ENCODE measurements at regions not wholly inside any gene's neighbourhood (a gene's known extent, or its start where the extent isn't known, plus 50 kb on each side); places are given as distances from the start of the nearest gene placed in this dataset.
A peak's percentile ranks its signal among the peaks of the same experiment; 100 is the strongest.
"Not testable (repeated sequence)": the region's sequence is repeated elsewhere in the genome, so short reads cannot be mapped to it uniquely, and the experiment has no call there.

GRCh38 chr12:87363497-87364084 lies 665.6 kb downstream of the C12orf50 start:
- no peak for DNase-seq (ENCODE audit: low spot score)

GRCh38 chr12:87349681-87350080 lies 679.5 kb downstream of the C12orf50 start:
- no peak for ATAC-seq
- DNase-seq (ENCODE audit: low spot score), result no peak

More at GRCh38 chr12:87363497-87364084, 665.6 kb downstream of the C12orf50 start:
- no peak for ATAC-seq

GRCh38 chr12:87348071-87348470 lies 681.1 kb downstream of the C12orf50 start:
- ATAC-seq (no peak), DNase-seq (ENCODE audit: low spot score) (no peak)

- DNase-seq (ENCODE audit: low spot score) (no peak), ATAC-seq (no peak)
Observed at GRCh38 chr12:87344699-87345098, 684.5 kb downstream of the C12orf50 start.

- DNase-seq (ENCODE audit: low spot score), result no peak
- ATAC-seq, result no peak
Observed at GRCh38 chr12:87338681-87339080, 690.5 kb downstream of the C12orf50 start.

- DNase-seq (ENCODE audit: low spot score), result no peak
- ATAC-seq, result no peak
Observed at GRCh38 chr12:87336814-87337336, 692.3 kb downstream of the C12orf50 start.

GRCh38 chr12:87332987-87333726 lies 696.0 kb downstream of the C12orf50 start:
- DNase-seq (ENCODE audit: low spot score) (no peak), ATAC-seq (no peak)

- DNase-seq (ENCODE audit: low spot score); ATAC-seq: not testable (repeated sequence)
Observed at GRCh38 chr12:87330071-87330555, 699.1 kb downstream of the C12orf50 start.

GRCh38 chr12:87329076-87329863 lies 699.9 kb downstream of the C12orf50 start:
- no peak for ATAC-seq
- DNase-seq (ENCODE audit: low spot score), result no peak

GRCh38 chr12:87323369-87323768 lies 705.8 kb downstream of the C12orf50 start:
- ATAC-seq (peak; percentile 37), DNase-seq (ENCODE audit: low spot score) (no peak)

- ATAC-seq (peak; percentile 51), DNase-seq (ENCODE audit: low spot score) (no peak)
Observed at GRCh38 chr12:87320724-87321123, 708.5 kb downstream of the C12orf50 start.

- DNase-seq (ENCODE audit: low spot score) (no peak), ATAC-seq (no peak)
Observed at GRCh38 chr12:87317302-87317701, 711.9 kb downstream of the C12orf50 start.

- no peak for DNase-seq (ENCODE audit: low spot score)
- no peak for ATAC-seq
Observed at GRCh38 chr12:87311206-87311605, 718.0 kb downstream of the C12orf50 start.

GRCh38 chr12:87310126-87310525 lies 719.1 kb downstream of the C12orf50 start:
- DNase-seq (ENCODE audit: low spot score) (no peak), ATAC-seq (no peak)

GRCh38 chr12:87305481-87305880 lies 723.7 kb downstream of the C12orf50 start:
- ATAC-seq (no peak), DNase-seq (ENCODE audit: low spot score) (no peak)

- ATAC-seq, result no peak
Observed at GRCh38 chr12:87304406-87304805, 724.8 kb downstream of the C12orf50 start.

GRCh38 chr12:87303396-87304012 lies 725.7 kb downstream of the C12orf50 start:
- DNase-seq (ENCODE audit: low spot score) (no peak), ATAC-seq (no peak)

More at GRCh38 chr12:87304406-87304805, 724.8 kb downstream of the C12orf50 start:
- no peak for DNase-seq (ENCODE audit: low spot score)

- DNase-seq (ENCODE audit: low spot score) (no peak), ATAC-seq (no peak)
Observed at GRCh38 chr12:87302126-87302745, 727.0 kb downstream of the C12orf50 start.

- no peak for ATAC-seq
- no peak for DNase-seq (ENCODE audit: low spot score)
Observed at GRCh38 chr12:87290505-87290904, 738.7 kb downstream of the C12orf50 start.

- ATAC-seq, result no peak
- DNase-seq (ENCODE audit: low spot score), result no peak
Observed at GRCh38 chr12:87283886-87284285, 745.3 kb downstream of the C12orf50 start.
